ENCODE measurements at regions not wholly inside any gene's neighbourhood (a gene's known extent, or its start where the extent isn't known, plus 50 kb on each side); places are given as distances from the start of the nearest gene placed in this dataset.

DNA sequence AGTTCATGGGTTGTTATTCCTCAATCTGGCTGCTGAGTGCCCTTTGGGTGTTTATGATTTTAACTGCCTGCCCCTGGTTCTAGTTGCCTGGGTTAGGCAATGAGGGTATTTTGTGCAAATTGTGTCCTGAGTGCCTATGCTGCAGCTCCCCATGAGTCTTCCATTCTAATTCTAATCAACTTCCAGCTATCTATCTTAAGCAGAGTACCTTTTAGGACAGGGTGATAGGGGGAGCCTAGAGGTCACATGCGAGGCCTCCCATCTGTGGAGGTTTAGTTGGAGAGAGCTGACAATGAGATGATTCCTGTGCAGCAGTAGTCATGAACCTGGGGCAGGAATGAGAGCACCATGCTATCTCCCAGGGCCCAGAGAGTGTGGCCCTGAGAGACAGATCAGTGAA, 225.9 kb upstream of the PLEKHG7 start:
- Histone ChIP-seq H3K27me3 (ENCODE audit: insufficient read depth) (no peaks in the 10 kb centered on the region), H4K20me1 (replicated peaks; ENCODE audit: insufficient read depth) (no peaks in the 10 kb centered on the region), H3K36me3 (ENCODE audit: insufficient read depth) (no peaks in the 10 kb centered on the region), H3K79me2 (replicated peaks; ENCODE audit: insufficient read depth) (no peaks in the 10 kb centered on the region), H3K9me2 (ENCODE audit: insufficient read depth) (no peaks in the 10 kb centered on the region), H3K4me2 (no peak overlapping the region), H2AFZ (0 out of 2 replicates have a peak overlapping the region, but pooled peaks have one; percentile 38), H3K27ac (ENCODE audit: low read depth) (no peak overlapping the region), H3F3A (replicated peaks; ENCODE audit: low read depth) (no peaks in the 10 kb centered on the region), H3K4me3 (no peak overlapping the region), H3K4me1 (ENCODE audit: insufficient read depth) (peaks cover 19% of the 10 kb centered on the region)
- H3K4me1 Mint-ChIP-seq = peaks cover 15% of the 10 kb centered on the region
- H3K4me3 Mint-ChIP-seq = no peak overlapping the region
- no peaks in the 10 kb centered on the region for H3K27me3 Mint-ChIP-seq (ENCODE audit: insufficient read depth, low read depth, poor library complexity)
- DNase-seq (ENCODE audit: low spot score) = no peak
- ATAC-seq = peak; percentile 63; the same call in 2 of the 3 replicates
- peak overlapping the region; percentile 25; the same call in 1 of the 2 replicates for H3K27ac Mint-ChIP-seq
- no peak for TF ChIP-seq REST (IDR thresholded peaks at IDR 0.05; ENCODE audit: unreplicated experiment)
- no peak for TF ChIP-seq EZH2phosphoT487 (IDR thresholded peaks at IDR 0.05; ENCODE audit: unreplicated experiment)
- TF ChIP-seq CREB1 (CRISPR knock-in tag; IDR thresholded peaks at IDR 0.05; ENCODE audit: low read depth) = no peak
- no peak for TF ChIP-seq NANOG (IDR thresholded peaks at IDR 0.05; ENCODE audit: borderline replicate concordance)
- no peak for TF ChIP-seq ZNF331 (CRISPR knock-in tag; IDR thresholded peaks at IDR 0.05; ENCODE audit: low read depth)
- no peak for TF ChIP-seq ZNF114 (CRISPR knock-in tag; IDR thresholded peaks at IDR 0.05)
- no peak for TF ChIP-seq STAT1 (IDR thresholded peaks at IDR 0.05; ENCODE audit: unreplicated experiment)
- H3K9me3 Mint-ChIP-seq = no peaks in the 10 kb centered on the region; the same call in 2 of the 3 replicates
- H3K36me3 Mint-ChIP-seq (ENCODE audit: low read depth) = no peaks in the 10 kb centered on the region; the same call in 2 of the 3 replicates

- no peak overlapping the region for H2AFZ ChIP-seq
- TF ChIP-seq STAT1 (IDR thresholded peaks at IDR 0.05; ENCODE audit: unreplicated experiment) (no peak), EZH2phosphoT487 (IDR thresholded peaks at IDR 0.05; ENCODE audit: unreplicated experiment) (no peak), NANOG (IDR thresholded peaks at IDR 0.05; ENCODE audit: borderline replicate concordance) (no peak), ZNF114 (CRISPR knock-in tag; IDR thresholded peaks at IDR 0.05) (no peak), CTCF (conservative IDR thresholded peaks at IDR 0.05; ENCODE audit: low read depth in 2 of 2) (no peak), JUNB (IDR thresholded peaks at IDR 0.05; ENCODE audit: unreplicated experiment) (no peak), POLR2AphosphoS5 (IDR thresholded peaks at IDR 0.05; ENCODE audit: low read depth) (no peak)
- TF ChIP-seq, protein P1, sequence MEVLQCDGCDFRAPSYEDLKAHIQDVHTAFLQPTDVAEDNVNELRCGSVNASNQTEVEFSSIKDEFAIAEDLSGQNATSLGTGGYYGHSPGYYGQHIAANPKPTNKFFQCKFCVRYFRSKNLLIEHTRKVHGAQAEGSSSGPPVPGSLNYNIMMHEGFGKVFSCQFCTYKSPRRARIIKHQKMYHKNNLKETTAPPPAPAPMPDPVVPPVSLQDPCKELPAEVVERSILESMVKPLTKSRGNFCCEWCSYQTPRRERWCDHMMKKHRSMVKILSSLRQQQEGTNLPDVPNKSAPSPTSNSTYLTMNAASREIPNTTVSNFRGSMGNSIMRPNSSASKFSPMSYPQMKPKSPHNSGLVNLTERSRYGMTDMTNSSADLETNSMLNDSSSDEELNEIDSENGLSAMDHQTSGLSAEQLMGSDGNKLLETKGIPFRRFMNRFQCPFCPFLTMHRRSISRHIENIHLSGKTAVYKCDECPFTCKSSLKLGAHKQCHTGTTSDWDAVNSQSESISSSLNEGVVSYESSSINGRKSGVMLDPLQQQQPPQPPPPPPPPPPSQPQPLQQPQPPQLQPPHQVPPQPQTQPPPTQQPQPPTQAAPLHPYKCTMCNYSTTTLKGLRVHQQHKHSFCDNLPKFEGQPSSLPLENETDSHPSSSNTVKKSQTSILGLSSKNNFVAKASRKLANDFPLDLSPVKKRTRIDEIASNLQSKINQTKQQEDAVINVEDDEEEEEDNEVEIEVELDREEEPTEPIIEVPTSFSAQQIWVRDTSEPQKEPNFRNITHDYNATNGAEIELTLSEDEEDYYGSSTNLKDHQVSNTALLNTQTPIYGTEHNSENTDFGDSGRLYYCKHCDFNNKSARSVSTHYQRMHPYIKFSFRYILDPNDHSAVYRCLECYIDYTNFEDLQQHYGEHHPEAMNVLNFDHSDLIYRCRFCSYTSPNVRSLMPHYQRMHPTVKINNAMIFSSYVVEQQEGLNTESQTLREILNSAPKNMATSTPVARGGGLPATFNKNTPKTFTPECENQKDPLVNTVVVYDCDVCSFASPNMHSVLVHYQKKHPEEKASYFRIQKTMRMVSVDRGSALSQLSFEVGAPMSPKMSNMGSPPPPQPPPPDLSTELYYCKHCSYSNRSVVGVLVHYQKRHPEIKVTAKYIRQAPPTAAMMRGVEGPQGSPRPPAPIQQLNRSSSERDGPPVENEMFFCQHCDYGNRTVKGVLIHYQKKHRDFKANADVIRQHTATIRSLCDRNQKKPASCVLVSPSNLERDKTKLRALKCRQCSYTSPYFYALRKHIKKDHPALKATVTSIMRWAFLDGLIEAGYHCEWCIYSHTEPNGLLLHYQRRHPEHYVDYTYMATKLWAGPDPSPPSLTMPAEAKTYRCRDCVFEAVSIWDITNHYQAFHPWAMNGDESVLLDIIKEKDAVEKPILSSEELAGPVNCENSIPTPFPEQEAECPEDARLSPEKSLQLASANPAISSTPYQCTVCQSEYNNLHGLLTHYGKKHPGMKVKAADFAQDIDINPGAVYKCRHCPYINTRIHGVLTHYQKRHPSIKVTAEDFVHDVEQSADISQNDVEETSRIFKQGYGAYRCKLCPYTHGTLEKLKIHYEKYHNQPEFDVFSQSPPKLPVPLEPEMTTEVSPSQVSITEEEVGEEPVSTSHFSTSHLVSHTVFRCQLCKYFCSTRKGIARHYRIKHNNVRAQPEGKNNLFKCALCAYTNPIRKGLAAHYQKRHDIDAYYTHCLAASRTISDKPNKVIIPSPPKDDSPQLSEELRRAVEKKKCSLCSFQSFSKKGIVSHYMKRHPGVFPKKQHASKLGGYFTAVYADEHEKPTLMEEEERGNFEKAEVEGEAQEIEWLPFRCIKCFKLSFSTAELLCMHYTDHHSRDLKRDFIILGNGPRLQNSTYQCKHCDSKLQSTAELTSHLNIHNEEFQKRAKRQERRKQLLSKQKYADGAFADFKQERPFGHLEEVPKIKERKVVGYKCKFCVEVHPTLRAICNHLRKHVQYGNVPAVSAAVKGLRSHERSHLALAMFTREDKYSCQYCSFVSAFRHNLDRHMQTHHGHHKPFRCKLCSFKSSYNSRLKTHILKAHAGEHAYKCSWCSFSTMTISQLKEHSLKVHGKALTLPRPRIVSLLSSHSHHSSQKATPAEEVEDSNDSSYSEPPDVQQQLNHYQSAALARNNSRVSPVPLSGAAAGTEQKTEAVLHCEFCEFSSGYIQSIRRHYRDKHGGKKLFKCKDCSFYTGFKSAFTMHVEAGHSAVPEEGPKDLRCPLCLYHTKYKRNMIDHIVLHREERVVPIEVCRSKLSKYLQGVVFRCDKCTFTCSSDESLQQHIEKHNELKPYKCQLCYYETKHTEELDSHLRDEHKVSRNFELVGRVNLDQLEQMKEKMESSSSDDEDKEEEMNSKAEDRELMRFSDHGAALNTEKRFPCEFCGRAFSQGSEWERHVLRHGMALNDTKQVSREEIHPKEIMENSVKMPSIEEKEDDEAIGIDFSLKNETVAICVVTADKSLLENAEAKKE (CRISPR knock-in tag; IDR thresholded peaks at IDR 0.05) = no peak
- H3K4me1 ChIP-seq (ENCODE audit: insufficient read depth) = peaks cover 20% of the 10 kb centered on the region
- H3F3A ChIP-seq (replicated peaks; ENCODE audit: low read depth) = no peaks in the 10 kb centered on the region
- H3K4me3 ChIP-seq = no peak overlapping the region
- peaks cover 17% of the 10 kb centered on the region for H3K4me1 Mint-ChIP-seq
- H3K27me3 ChIP-seq (ENCODE audit: insufficient read depth) = no peaks in the 10 kb centered on the region
- H4K20me1 ChIP-seq (replicated peaks; ENCODE audit: insufficient read depth) = no peaks in the 10 kb centered on the region
- no peak for DNase-seq (ENCODE audit: low spot score)
- no peak overlapping the region for H3K27ac Mint-ChIP-seq
- no peaks in the 10 kb centered on the region for H3K79me2 ChIP-seq (replicated peaks; ENCODE audit: insufficient read depth)
- H3K36me3 Mint-ChIP-seq (ENCODE audit: low read depth) = no peaks in the 10 kb centered on the region; the same call in 2 of the 3 replicates
- no peaks in the 10 kb centered on the region; the same call in 2 of the 3 replicates for H3K9me3 Mint-ChIP-seq
- peaks cover under 1% of the 10 kb centered on the region for H3K27me3 Mint-ChIP-seq (ENCODE audit: insufficient read depth, low read depth, poor library complexity)
- H3K36me3 ChIP-seq (ENCODE audit: insufficient read depth) = no peaks in the 10 kb centered on the region
- H3K27ac ChIP-seq (ENCODE audit: low read depth) = no peak overlapping the region
- H3K4me3 Mint-ChIP-seq = no peak overlapping the region
- no peaks in the 10 kb centered on the region for H3K9me2 ChIP-seq (ENCODE audit: insufficient read depth)
- ATAC-seq = no peak
- no peak overlapping the region for H3K4me2 ChIP-seq
These were observed 229.2 kb upstream of the PLEKHG7 start for GRCh38 chr12:92473564-92473963.

All from GM23338 (cell line).